ENCODE measurements at regions not wholly inside any gene's neighbourhood (a gene's known extent, or its start where the extent isn't known, plus 50 kb on each side); places are given as distances from the start of the nearest gene placed in this dataset.

DNA sequence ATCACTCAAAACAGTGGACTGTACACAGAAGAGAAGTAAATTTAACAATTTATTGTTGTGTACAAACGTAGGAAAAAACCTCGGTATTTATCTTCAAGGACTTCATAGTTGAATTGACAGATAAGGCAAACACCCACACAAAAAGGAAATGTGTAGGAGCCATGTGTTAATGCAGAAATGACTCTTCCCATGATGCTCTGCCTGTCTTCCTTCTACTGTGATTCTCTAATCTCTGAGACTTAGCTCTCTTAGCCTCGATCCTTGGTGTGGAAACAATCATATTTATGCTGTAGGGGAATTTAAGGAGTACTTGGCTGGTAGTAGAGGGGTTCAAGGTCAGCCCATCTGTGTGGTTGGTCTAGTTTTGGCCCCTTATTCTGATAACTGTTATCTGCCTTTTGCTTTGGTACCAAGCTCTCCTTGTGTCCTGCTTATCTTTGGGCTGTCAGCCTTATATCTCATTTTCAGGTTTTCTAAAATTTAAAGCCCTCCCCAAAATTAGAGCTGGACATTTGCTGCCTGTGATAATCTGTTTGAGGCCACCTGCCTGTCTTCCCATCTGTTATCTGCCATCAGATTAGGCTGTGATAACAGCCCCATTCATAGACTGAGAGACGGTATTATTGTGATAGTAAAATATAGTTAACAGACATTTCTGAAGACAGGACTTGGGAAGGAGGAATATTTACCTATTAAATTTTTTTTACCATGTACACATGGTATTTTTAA is 81.7 kb downstream of the GPR85 start:
- TF ChIP-seq, protein P1, sequence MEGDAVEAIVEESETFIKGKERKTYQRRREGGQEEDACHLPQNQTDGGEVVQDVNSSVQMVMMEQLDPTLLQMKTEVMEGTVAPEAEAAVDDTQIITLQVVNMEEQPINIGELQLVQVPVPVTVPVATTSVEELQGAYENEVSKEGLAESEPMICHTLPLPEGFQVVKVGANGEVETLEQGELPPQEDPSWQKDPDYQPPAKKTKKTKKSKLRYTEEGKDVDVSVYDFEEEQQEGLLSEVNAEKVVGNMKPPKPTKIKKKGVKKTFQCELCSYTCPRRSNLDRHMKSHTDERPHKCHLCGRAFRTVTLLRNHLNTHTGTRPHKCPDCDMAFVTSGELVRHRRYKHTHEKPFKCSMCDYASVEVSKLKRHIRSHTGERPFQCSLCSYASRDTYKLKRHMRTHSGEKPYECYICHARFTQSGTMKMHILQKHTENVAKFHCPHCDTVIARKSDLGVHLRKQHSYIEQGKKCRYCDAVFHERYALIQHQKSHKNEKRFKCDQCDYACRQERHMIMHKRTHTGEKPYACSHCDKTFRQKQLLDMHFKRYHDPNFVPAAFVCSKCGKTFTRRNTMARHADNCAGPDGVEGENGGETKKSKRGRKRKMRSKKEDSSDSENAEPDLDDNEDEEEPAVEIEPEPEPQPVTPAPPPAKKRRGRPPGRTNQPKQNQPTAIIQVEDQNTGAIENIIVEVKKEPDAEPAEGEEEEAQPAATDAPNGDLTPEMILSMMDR (conservative IDR thresholded peaks at IDR 0.05; ENCODE audit: low read depth in 2 of 2), result no peak
- TF ChIP-seq EZH2 (IDR thresholded peaks at IDR 0.05; ENCODE audit: low read depth, unreplicated experiment), result no peak
- no peak for TF ChIP-seq NANOG (IDR thresholded peaks at IDR 0.05; ENCODE audit: borderline replicate concordance)

Data from GM23338 (cell line).